ENCODE measurements at regions not wholly inside any gene's neighbourhood (a gene's known extent, or its start where the extent isn't known, plus 50 kb on each side); places are given as distances from the start of the nearest gene placed in this dataset.

GRCh38 chr1:168819668-168820067 is 90.7 kb upstream of the DPT start (continued):
- TF ChIP-seq GMEB2 (CRISPR knock-in tag; IDR thresholded peaks at IDR 0.05; ENCODE audit: low read depth) (no peak), ZNF431 (CRISPR knock-in tag; IDR thresholded peaks at IDR 0.05; ENCODE audit: borderline replicate concordance, low read depth) (no peak), ZNF816 (CRISPR knock-in tag; IDR thresholded peaks at IDR 0.05; ENCODE audit: borderline replicate concordance) (no peak), SMAD9 (CRISPR knock-in tag; IDR thresholded peaks at IDR 0.05) (no peak), TERF1 (CRISPR knock-in tag; IDR thresholded peaks at IDR 0.05) (no peak), CENPT (CRISPR knock-in tag; IDR thresholded peaks at IDR 0.05; ENCODE audit: low read depth) (no peak), ADNP (CRISPR knock-in tag; IDR thresholded peaks at IDR 0.05) (no peak), ZNF260 (CRISPR knock-in tag; IDR thresholded peaks at IDR 0.05; ENCODE audit: borderline replicate concordance, low read depth) (no peak), ZNF326 (CRISPR knock-in tag; IDR thresholded peaks at IDR 0.05; ENCODE audit: borderline replicate concordance) (no peak), THAP11 (CRISPR knock-in tag; IDR thresholded peaks at IDR 0.05) (no peak), SP1 (IDR thresholded peaks at IDR 0.05) (no peak), SP1 (CRISPR knock-in tag; IDR thresholded peaks at IDR 0.05) (no peak)

- WGBS (ENCODE audit: low lambda C conversion rate) = 46% methylated on average over 2 of the region's 2 CpGs
- ChIA-PET POLR2A (no interaction called here), CTCF (ENCODE audit: low intra/inter-chr PET ratio, low total read pairs) (no interaction called here)
- Histone ChIP-seq H3K4me2 (ENCODE audit: low read depth, low read length) (no peak overlapping the region), H3K9ac (ENCODE audit: insufficient read depth, low read depth, low read length) (no peak overlapping the region), H3K27me3 (ENCODE audit: control insufficient read depth in 1 of 2, insufficient read depth in 2 of 2, low read length in 2 of 2) (no peaks in the 10 kb centered on the region), H3K27ac (ENCODE audit: extremely low read length, insufficient read depth, low read length) (no peak overlapping the region), H3K9me3 (ENCODE audit: low read length) (no peaks in the 10 kb centered on the region), H3K79me2 (ENCODE audit: insufficient read depth, low read length) (no peaks in the 10 kb centered on the region), H3K36me3 (replicated peaks in 1 of 2; ENCODE audit: control insufficient read depth in 1 of 2, insufficient read depth in 2 of 2, low read length in 2 of 2) (no peaks in the 10 kb centered on the region), H4K20me1 (ENCODE audit: insufficient read depth, low read length) (no peaks in the 10 kb centered on the region), H3K4me1 (ENCODE audit: insufficient read depth, low read length) (no peaks in the 10 kb centered on the region), H3K4me3 (replicated peaks in 1 of 3; ENCODE audit: insufficient read depth in 1 of 3, low read depth in 2 of 3, low read length in 3 of 3) (no peak overlapping the region), H2AFZ (ENCODE audit: low read length) (no peak overlapping the region)
- ATAC-seq = no peak
- FAIRE-seq = no peak
- intact Hi-C loops (cut with micrococcal nuclease; ENCODE audit: unreplicated experiment) = no loop called here
- in situ Hi-C loops (cut with HindIII; ENCODE audit: extremely low pct_ligation_motif_present, low pct_unique_long_range_greater_than_20kb) = no loop called here
- no TSS peak for BruUV-seq (replicated peaks)
- DNase-seq (ENCODE audit: low spot score) = no peak
- TF ChIP-seq TFE3 (CRISPR knock-in tag; IDR thresholded peaks at IDR 0.05) (no peak), STAT5B (CRISPR knock-in tag; IDR thresholded peaks at IDR 0.05) (no peak), ZNF10 (CRISPR knock-in tag; IDR thresholded peaks at IDR 0.05; ENCODE audit: borderline replicate concordance, low read depth) (no peak), ZNF20 (CRISPR knock-in tag; IDR thresholded peaks at IDR 0.05) (no peak), ZNF891 (CRISPR knock-in tag; IDR thresholded peaks at IDR 0.05) (no peak), RFX3 (CRISPR knock-in tag; IDR thresholded peaks at IDR 0.05) (no peak), ZNF367 (CRISPR knock-in tag; IDR thresholded peaks at IDR 0.05; ENCODE audit: borderline replicate concordance) (no peak), ATF7 (IDR thresholded peaks at IDR 0.05) (no peak), ATF7 (CRISPR knock-in tag; IDR thresholded peaks at IDR 0.05) (no peak), PTBP1 (IDR thresholded peaks at IDR 0.05; ENCODE audit: low read depth, low read length, poor library complexity, severe bottlenecking) (no peak), ZNF253 (CRISPR knock-in tag; IDR thresholded peaks at IDR 0.05; ENCODE audit: borderline replicate concordance) (no peak)
Observed at GRCh38 chr1:168821434-168821833, 92.4 kb upstream of the DPT start.
